ENCODE measurements at regions not wholly inside any gene's neighbourhood (a gene's known extent, or its start where the extent isn't known, plus 50 kb on each side); places are given as distances from the start of the nearest gene placed in this dataset.

- H3K4me1 ChIP-seq = peaks cover 5% of the 10 kb centered on the region
- H3K27ac ChIP-seq = no peak overlapping the region
- intact Hi-C loops (cut with DNase I; ENCODE audit: low total_unique reads) = no loop called here
These were observed 166.1 kb downstream of the EFNB1 start for GRCh38 chrX:68994891-68995255.

DNA sequence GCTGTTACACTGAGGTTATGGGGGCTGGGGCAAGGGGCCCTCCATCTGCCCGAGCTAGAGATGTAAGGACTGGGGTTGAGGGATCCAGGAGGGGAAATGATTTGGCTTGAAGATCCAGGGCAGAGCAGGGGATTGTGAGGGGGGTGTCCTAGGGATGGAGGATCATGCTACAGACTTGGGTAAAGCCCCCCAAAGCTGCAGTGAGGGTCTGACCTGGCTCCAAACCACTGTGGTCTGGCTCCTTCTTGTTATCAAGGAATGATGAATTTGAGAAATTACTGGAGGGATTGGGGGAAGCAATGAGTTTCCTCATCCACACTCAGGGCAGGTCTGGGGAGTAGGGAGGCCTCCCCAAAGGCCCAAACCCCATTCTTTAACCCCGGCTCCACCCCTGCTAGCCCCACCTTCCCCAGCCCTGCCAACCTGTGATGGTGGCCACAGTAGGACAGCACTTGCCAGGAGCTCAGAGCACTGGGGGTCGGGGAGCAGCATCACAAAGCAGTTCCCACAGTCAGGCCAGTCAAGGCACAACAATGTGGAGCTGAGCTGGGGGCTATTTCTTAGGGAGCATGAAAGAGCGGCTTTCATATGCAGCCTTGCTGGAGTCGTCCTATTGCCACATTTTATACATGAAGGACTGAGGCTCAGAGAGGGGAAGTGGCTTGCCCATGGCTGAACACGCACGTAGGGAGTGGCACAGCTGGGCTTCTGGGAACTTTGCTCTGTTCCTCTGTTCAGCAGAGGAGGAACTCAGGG, 165.5 kb downstream of the EFNB1 start:
- Histone ChIP-seq H3K4me1 (peaks cover 6% of the 10 kb centered on the region), H3K9me3 (no peaks in the 10 kb centered on the region), H3K27me3 (no peaks in the 10 kb centered on the region), H3K36me3 (ENCODE audit: low read depth, missing control alignments) (no peaks in the 10 kb centered on the region), H3K27ac (no peak overlapping the region), H3K4me3 (no peak overlapping the region)
- intact Hi-C loops (cut with DNase I; ENCODE audit: low total_unique reads) = no loop called here
- no peak for DNase-seq
- WGBS, 2 donors = 93 to 100% methylated on average over 1 to 6 of the region's 7 CpGs
- no peak for TF ChIP-seq CTCF (IDR thresholded peaks at IDR 0.05)
- TF ChIP-seq POLR2A (IDR thresholded peaks at IDR 0.05) = no peak

More at GRCh38 chrX:68994891-68995255, 166.1 kb downstream of the EFNB1 start:
- Histone ChIP-seq H3K9me3 (no peaks in the 10 kb centered on the region), H3K36me3 (ENCODE audit: low read depth, missing control alignments) (no peaks in the 10 kb centered on the region), H3K27me3 (no peaks in the 10 kb centered on the region), H3K4me3 (no peak overlapping the region)
- WGBS, 2 donors = 95% methylated on average over 2 of the region's 2 CpGs
- no peak for DNase-seq
- no peak for TF ChIP-seq CTCF (IDR thresholded peaks at IDR 0.05)

- 91% methylated on average over 7 of the region's 7 CpGs; no CpG with 5 or more reads in 1 of the 2 donors for WGBS, 2 donors
- no peak overlapping the region for H3K27ac ChIP-seq
- H3K4me1 ChIP-seq = peaks cover 6% of the 10 kb centered on the region
- H3K9me3 ChIP-seq = no peaks in the 10 kb centered on the region
- DNase-seq = no peak
- no peaks in the 10 kb centered on the region for H3K36me3 ChIP-seq (ENCODE audit: low read depth, missing control alignments)
- no peaks in the 10 kb centered on the region for H3K27me3 ChIP-seq
- no peak overlapping the region for H3K4me3 ChIP-seq
- intact Hi-C loops (cut with DNase I; ENCODE audit: low total_unique reads) = no loop called here
- TF ChIP-seq POLR2A (IDR thresholded peaks at IDR 0.05) (no peak), CTCF (IDR thresholded peaks at IDR 0.05) (no peak)
These were observed 164.1 kb downstream of the EFNB1 start for GRCh38 chrX:68992821-68993397.

DNA sequence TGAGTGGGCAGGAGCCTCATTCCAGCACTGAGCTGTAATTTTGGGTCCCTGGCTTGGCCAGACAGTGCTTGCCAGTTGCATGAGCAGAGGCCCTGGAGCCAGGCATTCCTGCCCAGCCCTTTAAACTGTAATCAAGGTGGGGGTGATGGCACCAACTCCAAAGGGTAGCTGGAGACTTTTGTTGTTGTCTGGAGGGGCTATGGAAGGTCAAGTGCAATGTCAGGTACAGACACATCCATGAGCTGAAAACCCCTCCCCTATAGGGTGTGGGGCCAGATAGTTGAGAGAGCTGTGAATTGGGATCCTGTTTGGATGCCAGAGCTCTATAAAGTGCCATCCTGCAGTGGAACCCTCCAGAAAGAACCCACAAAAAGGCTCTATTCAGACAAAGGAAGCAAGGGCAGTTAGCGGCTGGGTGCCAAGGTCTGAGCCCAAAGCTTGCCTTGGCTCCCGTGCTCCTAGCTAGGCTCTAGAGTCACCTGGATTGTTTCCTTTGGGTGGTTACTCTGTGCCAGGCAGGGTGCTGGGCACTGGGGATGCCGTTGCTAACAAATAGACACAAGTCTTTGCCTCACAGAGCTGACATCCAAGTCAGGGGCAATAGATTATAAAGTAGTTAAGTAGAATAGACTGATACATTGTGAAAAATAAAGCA, 163.0 kb downstream of the EFNB1 start:
- Histone ChIP-seq H3K36me3 (ENCODE audit: low read depth, missing control alignments) (no peaks in the 10 kb centered on the region), H3K27me3 (no peaks in the 10 kb centered on the region), H3K27ac (no peak overlapping the region), H3K4me1 (peaks cover 6% of the 10 kb centered on the region), H3K4me3 (no peak overlapping the region), H3K9me3 (no peaks in the 10 kb centered on the region)
- no peak for TF ChIP-seq CTCF (IDR thresholded peaks at IDR 0.05)
- no peak for TF ChIP-seq POLR2A (IDR thresholded peaks at IDR 0.05)
- no peak for DNase-seq
- intact Hi-C loops (cut with DNase I; ENCODE audit: low total_unique reads) = no loop called here
- 94 to 95% methylated on average over 3 of the region's 3 CpGs for WGBS, 2 donors

Measured in testis (tissue), 2 donors.